Activated gamma-delta T cell (primary cell): ENCODE measurements at regions not wholly inside any gene's neighbourhood (a gene's known extent, or its start where the extent isn't known, plus 50 kb on each side); places are given as distances from the start of the nearest gene placed in this dataset.

Experiments used
- DNase-seq: peaks from one replicate; lab custom pipeline; 2025; lab: John Stamatoyannopoulos, UW

DNA sequence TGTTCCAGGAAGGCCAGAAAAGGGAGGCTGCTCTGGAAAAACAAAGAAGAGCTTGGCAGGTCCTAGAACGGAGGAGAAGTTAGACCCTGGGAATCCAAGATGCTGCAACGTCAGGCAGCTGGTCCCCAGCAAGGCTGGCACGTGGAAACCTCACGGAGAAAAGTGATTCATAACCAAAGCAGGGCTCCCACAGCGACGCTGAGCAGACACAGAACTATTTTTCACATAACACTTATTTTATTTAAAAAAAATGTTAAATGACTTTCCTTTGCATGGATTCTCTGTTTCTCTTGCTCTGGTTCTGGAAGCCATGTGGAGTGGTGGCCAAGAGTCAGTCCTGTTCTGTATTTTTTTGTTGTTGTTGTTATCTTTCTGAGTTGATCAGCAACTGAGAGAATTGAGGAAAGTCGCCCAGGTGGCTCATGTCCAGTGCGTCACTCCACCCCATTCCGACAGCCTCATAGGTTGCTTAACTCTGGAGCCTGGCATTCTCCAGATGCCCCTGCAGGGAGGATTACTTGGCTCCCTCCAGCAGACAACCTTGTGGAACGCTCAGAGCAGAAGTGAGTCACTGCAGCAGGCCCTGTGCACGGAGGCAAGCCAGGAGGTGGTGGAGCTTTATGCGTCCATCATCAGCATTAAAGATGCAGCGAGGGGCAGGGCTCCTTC lies 229.9 kb upstream of the HDAC4 start:
- DNase-seq: no peak

DNA sequence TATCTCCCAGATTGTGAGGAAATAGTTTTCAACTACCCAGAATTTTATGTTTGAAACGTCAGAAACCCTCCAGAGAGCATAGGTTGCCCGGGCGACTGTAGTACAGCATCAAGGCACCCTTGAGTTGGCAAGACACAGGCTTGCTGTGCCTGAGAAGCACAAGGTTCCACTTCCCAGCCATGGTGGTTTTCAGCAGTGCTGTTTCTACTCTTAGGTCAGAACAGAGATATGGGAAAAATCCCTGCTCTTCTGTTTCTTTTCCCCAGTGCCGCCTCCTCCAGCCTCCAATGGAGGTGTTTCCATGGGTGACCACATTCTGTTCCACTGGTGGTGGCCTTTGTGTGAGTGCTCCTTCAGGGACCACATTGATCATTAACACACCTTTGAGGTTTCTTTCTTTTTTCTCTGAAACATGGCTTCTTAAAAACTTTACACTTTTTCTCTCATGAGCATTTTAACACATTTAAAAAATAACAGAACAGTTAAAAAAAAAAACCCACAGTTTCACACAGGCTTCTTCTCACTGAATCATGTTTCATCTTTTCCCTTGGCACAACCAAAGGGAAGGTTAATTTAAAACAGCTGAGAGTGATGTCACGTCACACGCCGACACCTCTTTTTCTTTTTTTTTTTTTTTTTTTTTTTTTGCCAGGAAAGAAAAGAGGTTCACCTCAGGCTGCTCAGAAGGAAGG lies 229.3 kb upstream of the HDAC4 start:
- no peak for DNase-seq

- DNase-seq: no peak
Observed at GRCh38 chr2:239626961-239627592, 226.3 kb upstream of the HDAC4 start.

DNA sequence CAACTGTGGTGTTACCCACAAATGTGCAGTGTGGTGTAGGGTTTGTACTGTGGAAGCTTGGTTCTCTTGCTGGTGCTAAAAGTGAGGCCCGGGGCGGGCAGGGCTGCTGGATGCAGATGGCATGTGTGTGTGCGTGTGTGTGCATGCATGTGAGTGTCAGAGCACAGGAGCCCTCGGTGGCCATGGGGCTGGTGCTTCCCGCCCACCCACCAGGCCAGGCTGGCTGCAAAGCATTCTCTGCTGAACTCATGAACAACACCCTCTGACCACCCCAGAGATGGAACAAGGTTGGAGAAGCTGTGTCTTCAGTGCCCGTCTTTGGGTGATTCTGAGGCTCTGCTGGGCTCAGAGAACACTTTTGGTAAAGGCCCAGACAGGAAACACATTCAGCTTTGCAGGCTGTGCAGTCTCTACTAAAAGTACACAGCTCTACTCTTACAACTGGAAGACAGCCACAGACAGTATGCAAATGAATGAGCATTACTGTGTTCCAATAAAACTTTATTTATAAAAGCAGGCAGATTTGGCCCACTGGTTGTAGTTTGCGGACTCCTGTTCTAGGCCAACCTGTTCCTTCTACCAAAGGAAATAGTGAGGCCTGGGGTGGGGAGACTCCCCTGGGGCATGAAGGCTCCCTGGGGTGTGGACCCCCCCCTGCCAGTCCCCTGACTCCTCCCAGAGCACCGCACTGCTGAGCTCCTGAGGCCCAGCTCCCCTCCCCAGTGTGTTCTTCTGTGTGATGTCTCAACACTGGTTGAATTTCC lies 225.3 kb upstream of the HDAC4 start:
- DNase-seq: peak; percentile 21

DNA sequence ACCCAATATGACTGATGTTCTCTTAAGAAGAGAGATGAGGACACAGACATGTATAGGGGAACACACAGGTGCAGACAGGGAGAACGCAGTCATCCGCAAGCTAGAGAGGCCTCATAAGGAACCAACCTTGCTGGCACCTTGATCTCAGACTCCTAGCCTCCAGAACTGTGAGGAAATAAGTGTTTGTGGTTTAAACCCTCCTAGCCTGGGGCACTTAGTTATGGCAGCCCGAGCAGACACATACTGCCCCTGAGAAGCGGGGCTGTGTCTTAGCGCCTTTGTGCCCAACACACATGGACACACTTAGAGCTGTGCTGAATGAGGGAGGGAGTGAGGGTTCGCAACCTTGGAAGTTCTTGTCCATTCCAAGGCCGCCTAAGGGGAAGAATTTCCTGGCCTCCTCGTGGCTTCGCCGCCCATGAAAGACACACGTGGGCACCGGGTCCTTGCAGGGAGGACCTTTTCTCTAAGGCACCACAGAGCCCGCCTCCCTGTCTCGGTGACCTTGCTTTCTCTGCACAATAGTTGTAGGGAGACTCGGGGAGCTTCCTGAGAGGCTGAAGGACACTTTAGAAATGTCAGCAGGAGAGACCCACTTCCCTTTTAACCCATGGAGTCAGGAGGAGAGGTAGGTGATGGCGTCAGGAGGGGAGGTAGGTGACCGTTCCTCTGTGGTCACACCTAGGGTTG lies 224.5 kb upstream of the HDAC4 start:
- DNase-seq: no peak

DNA sequence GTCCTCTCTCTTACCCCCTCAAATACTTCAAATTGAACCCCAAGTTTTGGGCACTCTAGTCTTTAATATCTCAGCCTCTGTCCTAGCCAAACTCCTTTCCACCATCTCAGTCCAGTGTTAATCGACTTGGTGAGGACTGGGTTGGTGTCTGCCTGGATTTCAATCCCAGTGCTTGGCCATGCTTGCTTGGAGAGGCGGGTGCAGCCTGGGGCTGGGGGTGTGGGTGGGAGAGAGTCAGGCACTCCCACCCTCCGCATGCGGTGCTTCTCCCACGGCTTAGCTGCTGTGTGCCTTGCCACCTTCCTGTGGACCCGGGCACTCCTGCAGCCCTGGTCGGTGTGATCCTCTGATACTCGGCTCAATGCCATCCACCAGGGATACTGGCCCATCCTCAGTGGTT lies 220.8 kb upstream of the HDAC4 start:
- DNase-seq: no peak

DNA sequence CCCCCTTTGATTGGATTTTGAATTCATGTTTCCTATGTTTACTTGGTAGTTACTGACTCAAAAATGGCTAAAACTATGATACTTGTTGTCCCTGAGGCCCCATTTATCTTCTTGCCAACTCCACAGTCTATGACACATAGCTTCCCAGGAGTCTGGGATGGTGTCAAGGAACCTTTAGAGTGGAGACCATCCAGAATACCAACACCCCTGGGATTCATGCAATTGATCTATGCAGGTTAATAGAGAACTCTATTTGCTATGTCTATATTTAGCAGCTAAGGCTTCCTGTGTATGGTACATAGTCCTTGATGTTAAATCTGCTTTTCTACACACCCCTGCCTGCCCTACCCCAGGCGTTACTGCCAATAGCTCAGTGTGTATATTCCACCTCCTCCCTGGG lies 218.5 kb upstream of the HDAC4 start:
- DNase-seq: no peak

GRCh38 chr2:239616729-239617128 lies 215.9 kb upstream of the HDAC4 start:
- DNase-seq: no peak

- no peak for DNase-seq
Observed at GRCh38 chr2:239612133-239612532, 211.3 kb upstream of the HDAC4 start.

DNA sequence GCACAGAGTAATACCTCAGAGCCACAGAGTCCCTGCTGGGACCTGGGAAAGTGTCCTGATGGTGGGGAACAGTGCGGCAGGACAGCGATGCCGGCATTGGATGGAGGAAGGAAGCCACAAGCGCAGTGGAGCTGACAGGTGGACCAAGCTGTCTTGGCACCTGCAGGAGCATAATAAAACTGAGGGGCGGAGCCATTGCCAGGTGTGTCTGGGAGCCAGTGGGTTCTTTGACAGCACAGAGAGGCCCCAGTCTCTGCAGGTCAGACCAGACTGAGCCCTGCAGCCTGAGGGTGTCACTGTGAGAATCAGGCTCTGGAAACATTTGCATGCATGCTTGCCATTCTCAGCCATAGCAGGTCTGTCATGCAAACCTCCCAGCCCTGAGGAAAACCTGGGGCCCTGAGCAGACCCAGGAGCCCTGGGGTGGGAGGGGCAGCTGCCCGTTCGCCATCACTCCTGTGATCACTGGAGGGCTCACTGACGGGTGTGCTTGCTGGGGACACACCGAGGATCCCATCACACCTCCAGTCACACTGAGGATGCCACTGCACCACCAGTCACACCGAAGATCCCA lies 210.5 kb upstream of the HDAC4 start:
- DNase-seq: no peak

DNA sequence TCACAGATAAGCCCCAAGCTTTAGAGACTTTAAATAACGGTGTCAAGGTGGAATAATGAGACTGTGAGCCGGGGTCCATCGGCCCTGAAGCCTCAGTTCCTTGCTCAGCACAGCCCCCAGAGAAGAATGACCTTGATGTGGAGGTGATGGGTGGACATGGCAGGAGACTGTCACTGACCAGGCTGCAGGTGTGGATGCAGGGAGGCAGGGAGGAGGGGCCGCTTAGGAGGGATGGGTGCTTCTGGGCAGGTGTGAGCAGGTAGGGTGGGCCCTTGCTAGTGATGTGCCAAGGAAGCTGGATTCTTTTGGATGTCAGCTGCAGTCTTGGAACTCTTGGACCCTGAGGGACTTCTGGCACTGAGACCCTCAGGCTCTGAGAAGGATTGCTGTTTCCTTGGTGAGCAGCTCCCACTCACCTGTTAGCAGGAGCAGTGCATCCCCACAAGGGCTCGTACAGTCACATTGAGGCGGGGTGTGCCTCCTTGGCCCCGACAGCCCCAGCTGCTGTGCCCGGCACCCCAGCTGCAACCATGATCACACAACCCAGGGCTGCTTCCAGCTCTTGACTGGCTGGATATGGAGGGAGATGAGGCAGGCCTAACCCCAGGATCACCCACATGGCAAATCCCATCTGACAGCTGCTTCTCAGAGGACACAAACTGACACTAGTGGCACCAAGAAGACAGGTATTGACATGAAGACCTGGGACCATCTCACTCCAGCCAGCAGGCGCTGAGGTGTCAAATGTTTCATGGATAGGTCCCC lies 209.8 kb upstream of the HDAC4 start:
- no peak for DNase-seq

DNA sequence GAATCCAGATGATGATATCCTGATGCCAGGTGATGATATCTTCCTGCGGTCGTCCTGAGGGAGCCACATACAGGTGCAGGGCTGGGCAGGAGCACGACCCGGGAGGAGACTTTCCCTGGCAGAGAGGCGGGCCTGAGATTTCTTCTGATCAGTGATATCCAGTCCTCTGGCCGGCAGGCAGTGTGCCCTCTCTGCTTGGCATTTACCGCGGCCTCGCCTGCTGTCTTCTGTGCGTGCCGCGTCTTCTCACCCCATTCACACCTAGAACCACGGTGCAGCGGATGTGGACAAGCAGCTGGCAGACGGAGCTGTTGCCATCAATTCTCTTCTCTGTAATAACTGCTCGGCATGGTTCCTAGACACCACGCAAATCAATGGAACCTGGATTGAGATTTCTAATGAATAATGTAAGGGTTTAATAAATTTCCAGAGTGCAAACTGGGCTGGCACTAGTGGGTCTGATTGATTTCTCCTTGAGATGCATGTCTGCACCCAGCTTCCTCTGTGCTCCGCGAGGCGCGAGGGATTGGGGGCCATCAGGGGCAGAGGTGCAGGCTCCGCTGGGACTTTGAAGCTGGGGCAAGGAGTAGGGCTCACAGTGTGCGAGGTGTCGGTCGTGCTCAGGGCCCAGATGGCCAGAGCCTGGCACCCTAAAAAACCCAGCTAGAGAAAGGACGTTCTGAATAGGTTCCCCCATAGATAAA lies 208.9 kb upstream of the HDAC4 start:
- DNase-seq: no peak

DNA sequence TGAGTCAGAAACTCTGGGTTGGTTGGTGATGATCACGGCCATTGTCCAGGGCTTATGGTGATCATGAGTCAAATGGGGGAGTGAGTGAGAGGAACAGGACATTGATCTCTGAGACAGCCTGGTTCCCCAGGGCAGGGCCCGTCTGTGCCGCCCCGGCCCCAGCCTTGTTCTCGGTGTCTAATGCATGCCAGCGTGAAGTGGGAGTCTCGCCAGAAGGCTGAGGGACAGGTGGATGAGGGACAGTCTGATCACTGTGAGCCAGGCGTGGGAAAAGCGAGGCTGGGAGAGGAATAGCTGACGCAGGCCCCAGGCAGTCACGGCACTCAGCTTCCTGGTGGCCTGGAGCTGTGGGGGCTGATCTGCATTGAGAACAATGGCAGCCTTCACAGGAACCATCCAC lies 208.3 kb upstream of the HDAC4 start:
- no peak for DNase-seq

DNA sequence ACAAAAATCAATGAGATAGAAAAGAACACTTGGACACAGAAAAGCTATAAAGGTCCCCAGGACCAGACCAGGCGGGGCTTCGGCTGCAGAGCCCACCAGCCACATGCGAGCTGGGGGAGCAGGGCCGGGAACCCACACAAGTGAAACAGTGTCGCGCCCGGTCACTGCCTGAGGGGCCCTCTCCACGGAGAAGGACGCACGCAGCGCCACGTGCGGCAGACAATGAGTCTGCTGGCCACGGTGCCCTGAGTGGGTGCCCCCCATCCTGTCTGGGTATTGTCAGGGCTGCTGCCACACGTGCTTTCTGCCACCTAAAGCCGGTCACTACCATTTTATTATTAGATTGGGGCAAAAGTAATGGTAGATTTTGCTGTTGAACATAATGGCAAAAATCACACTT lies 207.9 kb upstream of the HDAC4 start:
- no peak for DNase-seq

DNA sequence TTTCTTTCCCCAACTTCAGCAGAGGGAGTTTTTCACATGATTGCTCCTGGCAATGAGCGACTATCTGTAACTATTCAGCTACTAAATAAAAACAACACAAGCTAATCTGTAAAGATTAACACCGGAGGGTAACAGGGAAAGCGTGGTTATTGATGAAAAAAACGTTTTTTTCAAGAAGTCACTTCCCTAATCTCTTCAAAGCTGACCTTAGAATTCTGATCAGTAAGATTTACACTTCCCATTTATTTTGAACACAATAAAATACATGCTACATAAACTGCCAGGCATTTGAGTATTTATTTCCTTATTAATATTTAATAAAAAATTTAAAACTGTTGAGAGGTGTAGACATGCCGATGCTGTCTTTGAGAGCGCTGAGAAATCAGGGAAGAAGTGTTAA lies 207.4 kb upstream of the HDAC4 start:
- no peak for DNase-seq

- DNase-seq: no peak
Observed at GRCh38 chr2:239607517-239608191, 206.8 kb upstream of the HDAC4 start.

DNA sequence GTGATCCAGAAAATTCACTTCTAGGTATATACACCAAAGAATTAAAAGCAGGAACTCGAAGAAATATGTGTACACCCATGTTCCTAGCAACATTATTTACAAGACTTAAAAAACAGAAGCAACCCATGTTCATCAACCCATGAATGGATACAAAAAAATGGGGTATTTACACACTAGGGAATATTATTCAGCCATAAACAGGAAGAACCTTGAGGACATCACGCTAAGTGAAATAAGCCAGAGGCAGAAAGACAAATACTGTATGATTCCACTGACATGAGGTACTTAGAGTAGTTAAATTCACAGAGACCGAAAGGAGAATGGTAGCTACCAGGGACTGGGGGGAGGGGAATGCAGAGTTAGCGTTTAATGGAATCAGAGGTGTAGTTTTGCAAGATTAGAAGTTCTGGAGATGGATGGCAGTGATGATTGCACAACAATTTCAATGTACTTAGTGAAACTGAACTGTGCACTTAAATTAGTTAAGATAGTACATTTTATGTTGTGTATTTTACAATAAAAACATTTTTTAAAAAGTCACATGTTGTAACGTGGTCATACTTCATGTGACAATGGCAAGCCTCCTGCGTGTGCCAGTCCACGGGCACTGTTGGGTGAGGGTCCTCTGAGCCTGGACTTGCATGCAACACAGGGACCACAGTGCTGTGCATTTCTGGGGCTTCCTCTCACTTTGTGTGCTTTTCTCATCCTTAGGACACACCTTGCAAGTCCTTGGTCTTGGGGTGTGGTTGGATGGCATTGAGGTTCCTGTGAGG lies 206.1 kb upstream of the HDAC4 start:
- no peak for DNase-seq

GRCh38 chr2:239605976-239606375 lies 205.2 kb upstream of the HDAC4 start:
- DNase-seq: no peak

DNA sequence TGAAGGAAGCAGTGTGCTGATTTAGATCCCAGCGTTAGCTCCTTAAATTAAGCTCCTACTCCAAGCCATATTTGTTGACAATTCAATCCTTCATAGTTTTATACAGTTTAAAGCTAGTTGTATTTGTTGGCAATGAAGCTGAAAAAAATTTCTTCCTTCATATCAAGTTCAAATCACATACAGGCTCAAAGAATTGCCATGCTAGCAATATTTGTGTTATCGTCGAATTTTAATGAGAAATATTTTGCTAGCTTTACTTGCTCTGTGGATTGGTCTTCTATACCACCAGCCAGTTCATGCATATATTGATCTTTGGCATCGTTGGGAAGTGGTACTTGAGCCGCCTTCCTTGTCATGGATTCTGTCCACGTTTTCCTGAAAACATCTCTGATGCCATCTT lies 204.6 kb upstream of the HDAC4 start:
- DNase-seq: no peak
